ENCODE measurements at regions not wholly inside any gene's neighbourhood (a gene's known extent, or its start where the extent isn't known, plus 50 kb on each side); places are given as distances from the start of the nearest gene placed in this dataset.
A peak's percentile ranks its signal among the peaks of the same experiment; 100 is the strongest.

GRCh38 chr9:105828171-105828570, 133.8 kb downstream of the TMEM38B start:
- no peak for FAIRE-seq
- no peak for DNase-seq (ENCODE audit: insufficient read length, low spot score)

GRCh38 chr9:105828596-105829213, 134.4 kb downstream of the TMEM38B start:
- FAIRE-seq: no peak

GRCh38 chr9:105830461-105830860, 136.1 kb downstream of the TMEM38B start:
- FAIRE-seq: no peak
- DNase-seq (ENCODE audit: insufficient read length, low spot score): no peak

More at GRCh38 chr9:105828596-105829213, 134.4 kb downstream of the TMEM38B start:
- no peak for DNase-seq (ENCODE audit: insufficient read length, low spot score)

- FAIRE-seq: no peak
- no peak for DNase-seq (ENCODE audit: insufficient read length, low spot score)
Observed at GRCh38 chr9:105832096-105832710, 137.9 kb downstream of the TMEM38B start.

- no peak for FAIRE-seq
- no peak for DNase-seq (ENCODE audit: insufficient read length, low spot score)
Observed at GRCh38 chr9:105833271-105833975, 139.1 kb downstream of the TMEM38B start.

- FAIRE-seq (no peak), DNase-seq (ENCODE audit: insufficient read length, low spot score) (no peak)
Observed at GRCh38 chr9:105834404-105834803, 140.1 kb downstream of the TMEM38B start.

GRCh38 chr9:105835721-105836120, 141.4 kb downstream of the TMEM38B start:
- DNase-seq (ENCODE audit: insufficient read length, low spot score): no peak
- no peak for FAIRE-seq

- no peak for DNase-seq (ENCODE audit: insufficient read length, low spot score)
- FAIRE-seq: no peak
Observed at GRCh38 chr9:105836936-105837660, 142.8 kb downstream of the TMEM38B start.

- no peak for FAIRE-seq
- no peak for DNase-seq (ENCODE audit: insufficient read length, low spot score)
Observed at GRCh38 chr9:105841562-105841961, 147.2 kb downstream of the TMEM38B start.

- no peak for FAIRE-seq
- DNase-seq (ENCODE audit: insufficient read length, low spot score): peak; percentile 14
Observed at GRCh38 chr9:105842023-105842644, 147.8 kb downstream of the TMEM38B start.

- FAIRE-seq (no peak), DNase-seq (ENCODE audit: insufficient read length, low spot score) (no peak)
Observed at GRCh38 chr9:105846825-105847224, 152.5 kb downstream of the TMEM38B start.

- FAIRE-seq (no peak), DNase-seq (ENCODE audit: insufficient read length, low spot score) (no peak)
Observed at GRCh38 chr9:105850852-105851500, 156.6 kb downstream of the TMEM38B start.

- FAIRE-seq (no peak), DNase-seq (ENCODE audit: insufficient read length, low spot score) (no peak)
Observed at GRCh38 chr9:105854026-105854782, 159.9 kb downstream of the TMEM38B start.

GRCh38 chr9:105854783-105855724, 160.7 kb downstream of the TMEM38B start:
- FAIRE-seq (no peak), DNase-seq (ENCODE audit: insufficient read length, low spot score) (no peak)

- no peak for DNase-seq (ENCODE audit: insufficient read length, low spot score)
- no peak for FAIRE-seq
Observed at GRCh38 chr9:105855987-105856386, 161.6 kb downstream of the TMEM38B start.

GRCh38 chr9:105858006-105858690, 163.8 kb downstream of the TMEM38B start:
- FAIRE-seq (no peak), DNase-seq (ENCODE audit: insufficient read length, low spot score) (no peak)

- DNase-seq (ENCODE audit: insufficient read length, low spot score) (no peak), FAIRE-seq (no peak)
Observed at GRCh38 chr9:105858877-105859276, 164.5 kb downstream of the TMEM38B start.
